Liver (tissue), 3 donors: ENCODE measurements at regions not wholly inside any gene's neighbourhood (a gene's known extent, or its start where the extent isn't known, plus 50 kb on each side); places are given as distances from the start of the nearest gene placed in this dataset.

Experiments
- ATF3 ChIP-seq: IDR thresholded peaks from 2 replicates; pipeline ENCODE4 v1.6.1; 2016; ENCODE audit warnings: antibody characterized with exemption
- EGR1 ChIP-seq, 2 donors: IDR thresholded peaks; 2 replicates each; pipeline ENCODE4 v1.6.1; 2016 to 2018; ENCODE audit warnings: antibody characterized with exemption in 2 of 2, low read depth in 2 of 2
- GABPA ChIP-seq, 2 donors: IDR thresholded peaks in 1 of 2; conservative IDR thresholded peaks in 1 of 2; 2 replicates each; pipeline ENCODE4 v1.6.1; 2016; ENCODE audit warnings: antibody characterized with exemption in 2 of 2, mild to moderate bottlenecking in 1 of 2, moderate library complexity in 1 of 2
- HNF4A ChIP-seq, 2 donors: conservative IDR thresholded peaks; 2 replicates each; pipeline ENCODE4 v1.6.1; 2016; ENCODE audit warnings: antibody characterized with exemption in 2 of 2, mild to moderate bottlenecking in 2 of 2
- JUND ChIP-seq, 2 donors: IDR thresholded peaks; 2 replicates each; pipeline ENCODE4 v1.6.1; 2016; ENCODE audit warnings: antibody characterized with exemption in 2 of 2
- MAX ChIP-seq: IDR thresholded peaks from 2 replicates; pipeline ENCODE4 v1.6.1; 2016; ENCODE audit warnings: antibody characterized with exemption
- RAD21 ChIP-seq, 2 donors: IDR thresholded peaks; 2 replicates each; pipeline ENCODE4 v1.6.1; 2016; ENCODE audit warnings: antibody characterized with exemption in 2 of 2, mild to moderate bottlenecking in 2 of 2
- RXRA ChIP-seq, 2 donors: IDR thresholded peaks; 2 replicates each; pipeline ENCODE4 v1.6.1; 2017 to 2018; ENCODE audit warnings: antibody characterized with exemption in 2 of 2, mild to moderate bottlenecking in 1 of 2
- SP1 ChIP-seq: IDR thresholded peaks from 2 replicates; pipeline ENCODE4 v1.6.1; 2018; ENCODE audit warnings: antibody characterized with exemption, mild to moderate bottlenecking
- TAF1 ChIP-seq: conservative IDR thresholded peaks from 2 replicates; pipeline ENCODE4 v1.6.1; 2016; ENCODE audit warnings: antibody characterized with exemption, mild to moderate bottlenecking
- YY1 ChIP-seq: IDR thresholded peaks from 2 replicates; pipeline ENCODE4 v1.6.1; 2016; ENCODE audit warnings: antibody characterized with exemption, mild to moderate bottlenecking
- ZBTB33 ChIP-seq: IDR thresholded peaks from 2 replicates; pipeline ENCODE4 v1.6.1; 2016; ENCODE audit warnings: antibody characterized with exemption
- TF ChIP-seq, protein P1 (sequence below): fragments of 150-350 bp; IDR thresholded peaks from 2 replicates; pipeline ENCODE4 v1.5.1; 2017; ENCODE audit warnings: improper control_type of control experiment, low read depth, low read length; ENCODE audit not compliant: missing input control
- donor health status: healthy.
- donor health status: healthy.

DNA sequence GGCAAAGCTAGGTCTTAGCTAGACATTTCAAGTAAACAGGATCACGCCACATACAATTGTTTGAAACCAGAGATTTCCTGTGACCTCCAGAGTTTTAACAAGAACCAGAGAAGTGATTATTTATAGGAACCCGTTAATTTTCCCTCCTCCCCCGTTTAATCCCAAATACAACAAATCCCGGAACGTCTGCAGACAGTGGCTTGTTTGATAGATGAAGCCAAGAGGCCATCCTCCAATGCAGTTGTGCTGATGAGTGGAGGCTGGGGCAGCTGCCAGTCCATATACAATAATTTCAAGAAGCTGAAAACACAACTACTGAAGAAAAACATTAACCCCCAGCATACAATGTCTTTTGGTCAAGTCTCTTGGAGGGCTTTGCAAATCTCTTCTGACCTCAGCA, 971.6 kb upstream of the ZNF722 start:
- TF ChIP-seq, protein P1, sequence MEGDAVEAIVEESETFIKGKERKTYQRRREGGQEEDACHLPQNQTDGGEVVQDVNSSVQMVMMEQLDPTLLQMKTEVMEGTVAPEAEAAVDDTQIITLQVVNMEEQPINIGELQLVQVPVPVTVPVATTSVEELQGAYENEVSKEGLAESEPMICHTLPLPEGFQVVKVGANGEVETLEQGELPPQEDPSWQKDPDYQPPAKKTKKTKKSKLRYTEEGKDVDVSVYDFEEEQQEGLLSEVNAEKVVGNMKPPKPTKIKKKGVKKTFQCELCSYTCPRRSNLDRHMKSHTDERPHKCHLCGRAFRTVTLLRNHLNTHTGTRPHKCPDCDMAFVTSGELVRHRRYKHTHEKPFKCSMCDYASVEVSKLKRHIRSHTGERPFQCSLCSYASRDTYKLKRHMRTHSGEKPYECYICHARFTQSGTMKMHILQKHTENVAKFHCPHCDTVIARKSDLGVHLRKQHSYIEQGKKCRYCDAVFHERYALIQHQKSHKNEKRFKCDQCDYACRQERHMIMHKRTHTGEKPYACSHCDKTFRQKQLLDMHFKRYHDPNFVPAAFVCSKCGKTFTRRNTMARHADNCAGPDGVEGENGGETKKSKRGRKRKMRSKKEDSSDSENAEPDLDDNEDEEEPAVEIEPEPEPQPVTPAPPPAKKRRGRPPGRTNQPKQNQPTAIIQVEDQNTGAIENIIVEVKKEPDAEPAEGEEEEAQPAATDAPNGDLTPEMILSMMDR: no peak
- TF ChIP-seq RAD21 (IDR thresholded peaks at IDR 0.05) (no peak), JUND (IDR thresholded peaks at IDR 0.05) (no peak), ZBTB33 (no peak), RXRA (IDR thresholded peaks at IDR 0.05) (no peak), TAF1 (no peak), ATF3 (no peak), SP1 (no peak), EGR1 (IDR thresholded peaks at IDR 0.05; ENCODE audit: low read depth in 2 of 2) (no peak), GABPA (IDR thresholded peaks at IDR 0.05 in 1 of 2, conservative IDR thresholded peaks at IDR 0.05 in 1 of 2) (no peak), MAX (no peak), HNF4A (conservative IDR thresholded peaks at IDR 0.05) (no peak), YY1 (no peak)
